ENCODE measurements at regions not wholly inside any gene's neighbourhood (a gene's known extent, or its start where the extent isn't known, plus 50 kb on each side); places are given as distances from the start of the nearest gene placed in this dataset.

DNA sequence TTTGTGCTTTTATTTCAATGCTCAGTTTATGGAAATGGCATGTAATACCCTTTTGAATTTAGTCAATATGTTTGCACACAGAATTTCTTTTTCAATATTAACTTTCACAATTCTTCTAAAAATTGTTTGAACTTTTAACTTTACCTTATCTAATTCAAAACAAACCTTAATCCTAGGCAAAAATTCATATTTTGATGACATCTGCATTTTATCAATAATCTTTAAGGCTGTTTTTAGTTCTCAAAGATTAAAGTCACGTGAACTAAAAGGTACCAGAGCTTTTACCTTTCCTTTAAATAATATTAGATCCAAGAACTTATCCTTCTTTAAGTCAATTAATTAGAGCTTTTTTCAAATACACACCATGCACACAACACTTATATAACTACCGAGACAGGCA is 218.9 kb upstream of the NCAM2 start:
- TF ChIP-seq, protein P1, sequence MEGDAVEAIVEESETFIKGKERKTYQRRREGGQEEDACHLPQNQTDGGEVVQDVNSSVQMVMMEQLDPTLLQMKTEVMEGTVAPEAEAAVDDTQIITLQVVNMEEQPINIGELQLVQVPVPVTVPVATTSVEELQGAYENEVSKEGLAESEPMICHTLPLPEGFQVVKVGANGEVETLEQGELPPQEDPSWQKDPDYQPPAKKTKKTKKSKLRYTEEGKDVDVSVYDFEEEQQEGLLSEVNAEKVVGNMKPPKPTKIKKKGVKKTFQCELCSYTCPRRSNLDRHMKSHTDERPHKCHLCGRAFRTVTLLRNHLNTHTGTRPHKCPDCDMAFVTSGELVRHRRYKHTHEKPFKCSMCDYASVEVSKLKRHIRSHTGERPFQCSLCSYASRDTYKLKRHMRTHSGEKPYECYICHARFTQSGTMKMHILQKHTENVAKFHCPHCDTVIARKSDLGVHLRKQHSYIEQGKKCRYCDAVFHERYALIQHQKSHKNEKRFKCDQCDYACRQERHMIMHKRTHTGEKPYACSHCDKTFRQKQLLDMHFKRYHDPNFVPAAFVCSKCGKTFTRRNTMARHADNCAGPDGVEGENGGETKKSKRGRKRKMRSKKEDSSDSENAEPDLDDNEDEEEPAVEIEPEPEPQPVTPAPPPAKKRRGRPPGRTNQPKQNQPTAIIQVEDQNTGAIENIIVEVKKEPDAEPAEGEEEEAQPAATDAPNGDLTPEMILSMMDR (IDR thresholded peaks at IDR 0.05) = no peak
- no peak overlapping the region for H3K27ac ChIP-seq
- DNase-seq (ENCODE audit: low spot score in 2 of 2) = no peak
- no peaks in the 10 kb centered on the region for H3K36me3 ChIP-seq
- intact Hi-C loops (cut with DNase I) = no loop called here
- no peaks in the 10 kb centered on the region for H3K4me1 ChIP-seq
- H3K9me3 ChIP-seq = no peaks in the 10 kb centered on the region
- H3K27me3 ChIP-seq = no peaks in the 10 kb centered on the region
- H3K4me3 ChIP-seq = no peak overlapping the region

GRCh38 chr21:20783611-20784010 is 214.6 kb upstream of the NCAM2 start:
- Histone ChIP-seq H3K4me3 (no peak overlapping the region), H3K4me1 (no peaks in the 10 kb centered on the region), H3K9me3 (no peaks in the 10 kb centered on the region), H3K36me3 (no peaks in the 10 kb centered on the region), H3K27ac (no peak overlapping the region), H3K27me3 (no peaks in the 10 kb centered on the region)
- TF ChIP-seq, protein P1 (IDR thresholded peaks at IDR 0.05) = no peak
- no peak for DNase-seq (ENCODE audit: low spot score in 2 of 2)
- intact Hi-C loops (cut with DNase I) = no loop called here

DNA sequence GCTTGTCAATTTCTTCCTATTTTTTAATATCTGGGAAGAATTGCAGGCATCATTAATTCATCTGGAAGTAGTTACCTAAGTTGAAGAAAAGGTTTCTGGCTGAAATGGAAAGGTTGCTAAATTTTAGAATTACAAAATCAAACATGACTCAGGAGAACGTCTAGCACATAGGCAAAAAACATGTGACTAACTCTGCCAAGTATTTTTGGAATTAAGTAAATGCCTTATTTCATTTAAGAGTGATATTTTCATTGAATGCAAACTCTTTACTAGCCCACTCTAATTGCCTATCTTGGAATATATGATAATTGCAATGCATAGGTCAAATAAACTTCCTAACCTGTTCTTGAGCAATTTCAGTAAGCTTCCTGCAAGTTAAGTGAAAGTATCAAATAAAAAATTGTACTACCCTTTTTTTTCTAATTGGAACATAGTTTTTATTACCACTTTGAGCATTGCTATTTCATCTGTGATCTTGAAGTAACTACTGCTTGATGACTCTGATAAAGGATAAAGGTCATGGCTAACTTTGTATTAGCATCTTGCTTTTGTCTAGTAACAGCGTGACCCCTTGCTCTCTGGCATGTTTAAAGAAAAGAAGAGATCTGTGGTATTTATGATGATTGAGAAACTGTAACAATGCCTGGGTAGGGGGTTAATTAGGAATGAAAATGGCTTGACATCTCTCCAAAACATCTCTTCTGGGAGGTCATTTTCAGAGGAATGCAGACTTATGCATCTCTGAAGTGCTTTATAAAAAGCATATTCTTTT is 208.3 kb upstream of the NCAM2 start:
- Histone ChIP-seq H3K36me3 (no peaks in the 10 kb centered on the region), H3K27ac (no peak overlapping the region), H3K9me3 (no peaks in the 10 kb centered on the region), H3K4me1 (no peaks in the 10 kb centered on the region), H3K27me3 (no peaks in the 10 kb centered on the region), H3K4me3 (no peak overlapping the region)
- intact Hi-C loops (cut with DNase I) = no loop called here
- no peak for DNase-seq (ENCODE audit: low spot score in 2 of 2)
- TF ChIP-seq, protein P1 (IDR thresholded peaks at IDR 0.05) = no peak

- H3K36me3 ChIP-seq = no peaks in the 10 kb centered on the region
- no peak overlapping the region for H3K27ac ChIP-seq
- H3K9me3 ChIP-seq = no peaks in the 10 kb centered on the region
- H3K4me1 ChIP-seq = no peaks in the 10 kb centered on the region
- H3K4me3 ChIP-seq = no peak overlapping the region
- no peak for DNase-seq (ENCODE audit: low spot score in 2 of 2)
- TF ChIP-seq, protein P1 (IDR thresholded peaks at IDR 0.05) = no peak
- intact Hi-C loops (cut with DNase I) = no loop called here
- H3K27me3 ChIP-seq = no peaks in the 10 kb centered on the region
Observed at GRCh38 chr21:20800106-20800505, 198.1 kb upstream of the NCAM2 start.

GRCh38 chr21:20802201-20802600 is 196.0 kb upstream of the NCAM2 start:
- DNase-seq (ENCODE audit: low spot score in 2 of 2) = no peak
- H3K9me3 ChIP-seq = no peaks in the 10 kb centered on the region
- H3K27me3 ChIP-seq = no peaks in the 10 kb centered on the region
- H3K27ac ChIP-seq = no peak overlapping the region
- H3K4me3 ChIP-seq = no peak overlapping the region
- H3K4me1 ChIP-seq = no peaks in the 10 kb centered on the region
- TF ChIP-seq, protein P1 (IDR thresholded peaks at IDR 0.05) = no peak
- H3K36me3 ChIP-seq = no peaks in the 10 kb centered on the region
- intact Hi-C loops (cut with DNase I) = no loop called here
